ENCODE measurements at regions not wholly inside any gene's neighbourhood (a gene's known extent, or its start where the extent isn't known, plus 50 kb on each side); places are given as distances from the start of the nearest gene placed in this dataset.

DNA sequence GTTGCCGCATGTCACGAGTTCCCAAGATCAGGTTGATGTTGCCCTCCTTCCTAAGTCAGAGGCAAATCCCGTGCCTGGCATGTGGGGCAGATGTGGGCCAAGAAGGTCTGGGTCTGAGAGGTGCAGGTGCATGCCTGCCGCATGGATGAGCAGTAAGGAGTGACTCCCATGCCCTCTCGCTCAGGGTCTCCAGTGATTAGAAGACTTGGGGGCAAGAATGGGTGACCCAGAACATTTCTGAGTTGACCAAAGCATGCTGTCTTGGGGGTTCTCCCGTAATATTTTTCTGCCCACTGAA, 120.6 kb upstream of the HDAC4 start:
- no peak for TF ChIP-seq ZBTB17 (tag by site-specific recombination; IDR thresholded peaks at IDR 0.05)
- no peak for TF ChIP-seq ZNF140 (tag by site-specific recombination; IDR thresholded peaks at IDR 0.05)
- no peak for TF ChIP-seq ZNF394 (tag by site-specific recombination; IDR thresholded peaks at IDR 0.05; ENCODE audit: borderline replicate concordance)
- TF ChIP-seq SETDB1 (IDR thresholded peaks at IDR 0.05; ENCODE audit: insufficient read length, low read length): no peak
- TF ChIP-seq, protein P1, sequence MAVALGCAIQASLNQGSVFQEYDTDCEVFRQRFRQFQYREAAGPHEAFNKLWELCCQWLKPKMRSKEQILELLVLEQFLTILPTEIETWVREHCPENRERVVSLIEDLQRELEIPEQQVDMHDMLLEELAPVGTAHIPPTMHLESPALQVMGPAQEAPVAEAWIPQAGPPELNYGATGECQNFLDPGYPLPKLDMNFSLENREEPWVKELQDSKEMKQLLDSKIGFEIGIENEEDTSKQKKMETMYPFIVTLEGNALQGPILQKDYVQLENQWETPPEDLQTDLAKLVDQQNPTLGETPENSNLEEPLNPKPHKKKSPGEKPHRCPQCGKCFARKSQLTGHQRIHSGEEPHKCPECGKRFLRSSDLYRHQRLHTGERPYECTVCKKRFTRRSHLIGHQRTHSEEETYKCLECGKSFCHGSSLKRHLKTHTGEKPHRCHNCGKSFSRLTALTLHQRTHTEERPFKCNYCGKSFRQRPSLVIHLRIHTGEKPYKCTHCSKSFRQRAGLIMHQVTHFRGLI (tag by site-specific recombination; IDR thresholded peaks at IDR 0.05): no peak
- no peak for TF ChIP-seq ZNF146 (tag by site-specific recombination; IDR thresholded peaks at IDR 0.05)
- TF ChIP-seq ZSCAN30 (tag by site-specific recombination; IDR thresholded peaks at IDR 0.05): no peak
- TF ChIP-seq ZNF16 (tag by site-specific recombination; IDR thresholded peaks at IDR 0.05; ENCODE audit: low read depth): no peak
- TF ChIP-seq ZNF561 (tag by site-specific recombination; IDR thresholded peaks at IDR 0.05; ENCODE audit: borderline replicate concordance): no peak
- no peak for TF ChIP-seq ZNF324 (tag by site-specific recombination; IDR thresholded peaks at IDR 0.05)
- no peak for TF ChIP-seq ZNF629 (tag by site-specific recombination; IDR thresholded peaks at IDR 0.05)
- no peak overlapping the region for H3K27ac ChIP-seq (ENCODE audit: extremely low read depth, low read depth, low read length)
- H3K4me1 ChIP-seq (ENCODE audit: control insufficient read depth, insufficient read depth, low read length): peaks cover 7% of the 10 kb centered on the region; the same call in 1 of the 2 replicates
- no peaks in the 10 kb centered on the region for H3K36me3 ChIP-seq (ENCODE audit: control insufficient read depth in 2 of 2, insufficient read depth in 1 of 2, low read length in 2 of 2)
- no peaks in the 10 kb centered on the region for H3K9me3 ChIP-seq (ENCODE audit: control insufficient read depth, insufficient read depth, low read depth, low read length)
- no peak overlapping the region for H3K4me3 ChIP-seq (ENCODE audit: low read depth, low read length)
- ChIA-PET CTCF (interaction anchor here (0.6 kb wide), 1 partner anchor 19 kb away, joined by 3 read pairs; no protein-coding TSS in a partner anchor), POLR2A (no interaction called here)

DNA sequence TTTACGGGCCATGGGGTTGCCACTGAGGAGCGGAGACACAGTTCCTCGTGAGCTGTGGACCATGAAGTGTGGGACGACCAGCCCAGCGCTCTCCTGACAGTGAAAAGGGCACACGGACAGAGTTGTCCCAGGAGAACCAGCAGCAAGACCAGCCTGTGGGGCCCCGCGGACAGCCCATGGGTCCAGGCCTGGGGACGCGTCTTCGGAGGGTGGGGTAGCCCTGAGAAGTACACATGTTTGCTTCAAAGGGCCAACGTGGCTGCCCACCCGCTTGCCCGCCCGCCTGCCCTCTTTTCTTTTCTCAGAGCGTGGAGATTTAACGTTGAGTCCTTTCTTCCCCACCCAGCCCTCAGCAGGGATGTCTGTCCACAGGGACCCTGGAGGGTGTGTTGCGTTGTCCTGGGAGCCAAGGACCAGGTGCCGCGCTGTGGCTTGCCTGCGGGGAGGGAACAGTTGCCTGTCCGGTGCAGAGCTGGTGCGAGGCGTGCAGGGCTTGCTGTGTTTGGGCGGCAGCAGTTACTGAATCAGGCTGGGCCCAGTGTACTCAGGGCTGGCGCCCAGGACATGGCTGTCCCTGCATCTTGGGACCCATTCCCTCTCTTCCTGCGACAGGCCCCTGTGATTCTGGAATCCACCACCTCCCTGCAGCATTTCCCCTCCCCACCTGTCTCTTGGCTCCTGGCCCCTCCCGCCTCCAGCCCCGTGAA, 120.1 kb upstream of the HDAC4 start:
- CTCF ChIA-PET: no interaction called here
- Histone ChIP-seq H3K4me1 (ENCODE audit: control insufficient read depth, insufficient read depth, low read length) (peaks cover 7% of the 10 kb centered on the region; the same call in 1 of the 2 replicates), H3K27ac (ENCODE audit: extremely low read depth, low read depth, low read length) (no peak overlapping the region), H3K9me3 (ENCODE audit: control insufficient read depth, insufficient read depth, low read depth, low read length) (no peaks in the 10 kb centered on the region), H3K4me3 (ENCODE audit: low read depth, low read length) (no peak overlapping the region), H3K36me3 (ENCODE audit: control insufficient read depth in 2 of 2, insufficient read depth in 1 of 2, low read length in 2 of 2) (no peaks in the 10 kb centered on the region)
- POLR2A ChIA-PET: no interaction called here
- no peak for TF ChIP-seq ZNF776 (tag by site-specific recombination; IDR thresholded peaks at IDR 0.05; ENCODE audit: borderline replicate concordance)
- no peak for TF ChIP-seq ZBTB48 (tag by site-specific recombination; IDR thresholded peaks at IDR 0.05)
- TF ChIP-seq ZNF114 (tag by site-specific recombination; IDR thresholded peaks at IDR 0.05): no peak
- no peak for TF ChIP-seq HOXC10 (CRISPR knock-in tag; IDR thresholded peaks at IDR 0.05)
- no peak for TF ChIP-seq SP3 (tag by site-specific recombination; IDR thresholded peaks at IDR 0.05)
- TF ChIP-seq, protein P2, sequence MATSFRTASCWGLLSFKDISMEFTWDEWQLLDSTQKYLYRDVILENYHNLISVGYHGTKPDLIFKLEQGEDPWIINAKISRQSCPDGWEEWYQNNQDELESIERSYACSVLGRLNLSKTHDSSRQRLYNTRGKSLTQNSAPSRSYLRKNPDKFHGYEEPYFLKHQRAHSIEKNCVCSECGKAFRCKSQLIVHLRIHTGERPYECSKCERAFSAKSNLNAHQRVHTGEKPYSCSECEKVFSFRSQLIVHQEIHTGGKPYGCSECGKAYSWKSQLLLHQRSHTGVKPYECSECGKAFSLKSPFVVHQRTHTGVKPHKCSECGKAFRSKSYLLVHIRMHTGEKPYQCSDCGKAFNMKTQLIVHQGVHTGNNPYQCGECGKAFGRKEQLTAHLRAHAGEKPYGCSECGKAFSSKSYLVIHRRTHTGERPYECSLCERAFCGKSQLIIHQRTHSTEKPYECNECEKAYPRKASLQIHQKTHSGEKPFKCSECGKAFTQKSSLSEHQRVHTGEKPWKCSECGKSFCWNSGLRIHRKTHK (tag by site-specific recombination; IDR thresholded peaks at IDR 0.05): no peak
- no peak for TF ChIP-seq ZNF157 (tag by site-specific recombination; IDR thresholded peaks at IDR 0.05)
- TF ChIP-seq ZNF121 (tag by site-specific recombination; IDR thresholded peaks at IDR 0.05): no peak
- TF ChIP-seq ZNF544 (tag by site-specific recombination; IDR thresholded peaks at IDR 0.05): no peak
- no peak for TF ChIP-seq ZNF626 (tag by site-specific recombination; IDR thresholded peaks at IDR 0.05)
- TF ChIP-seq, protein P3, sequence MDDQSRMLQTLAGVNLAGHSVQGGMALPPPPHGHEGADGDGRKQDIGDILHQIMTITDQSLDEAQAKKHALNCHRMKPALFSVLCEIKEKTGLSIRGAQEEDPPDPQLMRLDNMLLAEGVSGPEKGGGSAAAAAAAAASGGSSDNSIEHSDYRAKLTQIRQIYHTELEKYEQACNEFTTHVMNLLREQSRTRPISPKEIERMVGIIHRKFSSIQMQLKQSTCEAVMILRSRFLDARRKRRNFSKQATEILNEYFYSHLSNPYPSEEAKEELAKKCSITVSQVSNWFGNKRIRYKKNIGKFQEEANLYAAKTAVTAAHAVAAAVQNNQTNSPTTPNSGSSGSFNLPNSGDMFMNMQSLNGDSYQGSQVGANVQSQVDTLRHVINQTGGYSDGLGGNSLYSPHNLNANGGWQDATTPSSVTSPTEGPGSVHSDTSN (CRISPR knock-in tag; IDR thresholded peaks at IDR 0.05): no peak
- TF ChIP-seq ZNF19 (tag by site-specific recombination; IDR thresholded peaks at IDR 0.05; ENCODE audit: low read depth): no peak

Data from HEK293 (cell line).